ENCODE measurements at regions not wholly inside any gene's neighbourhood (a gene's known extent, or its start where the extent isn't known, plus 50 kb on each side); places are given as distances from the start of the nearest gene placed in this dataset.
"Not testable (repeated sequence)": the region's sequence is repeated elsewhere in the genome, so short reads cannot be mapped to it uniquely, and the experiment has no call there.

GRCh38 chr5:129163810-129164378 is 69.3 kb downstream of the ISOC1 start:
- no peak for DNase-seq

GRCh38 chr5:129170050-129170449 is 75.5 kb downstream of the ISOC1 start:
- no peak for DNase-seq

- DNase-seq: no peak
Measured at GRCh38 chr5:129171194-129171944, 76.8 kb downstream of the ISOC1 start.

- peak; percentile 3 for DNase-seq
Measured at GRCh38 chr5:129172580-129172979, 78.0 kb downstream of the ISOC1 start.

- DNase-seq: no peak
Measured at GRCh38 chr5:129173771-129174170, 79.2 kb downstream of the ISOC1 start.

GRCh38 chr5:129174480-129174879 is 79.9 kb downstream of the ISOC1 start:
- no peak for DNase-seq

- no peak for DNase-seq
Measured at GRCh38 chr5:129177451-129177850, 82.9 kb downstream of the ISOC1 start.

GRCh38 chr5:129199308-129199707 is 104.8 kb downstream of the ISOC1 start:
- DNase-seq: peak; percentile 57

GRCh38 chr5:129204525-129204924 is 110.0 kb downstream of the ISOC1 start:
- no peak for DNase-seq

GRCh38 chr5:129216001-129216400 is 121.5 kb downstream of the ISOC1 start:
- DNase-seq: no peak

- no peak for DNase-seq
Measured at GRCh38 chr5:129217179-129217578, 122.6 kb downstream of the ISOC1 start.

- no peak for DNase-seq
Measured at GRCh38 chr5:129223178-129223577, 128.6 kb downstream of the ISOC1 start.

- no peak for DNase-seq
Measured at GRCh38 chr5:129228577-129228976, 134.0 kb downstream of the ISOC1 start.

GRCh38 chr5:129241755-129242154 is 147.2 kb downstream of the ISOC1 start:
- DNase-seq: no peak

- DNase-seq: no peak
Measured at GRCh38 chr5:129243039-129243438, 148.5 kb downstream of the ISOC1 start.

GRCh38 chr5:129244478-129244877 is 149.9 kb downstream of the ISOC1 start:
- no peak for DNase-seq

GRCh38 chr5:129245489-129245888 is 150.9 kb downstream of the ISOC1 start:
- DNase-seq: no peak

GRCh38 chr5:129246088-129246487 is 151.5 kb downstream of the ISOC1 start:
- DNase-seq: no peak

GRCh38 chr5:129249886-129250285 is 155.3 kb downstream of the ISOC1 start:
- no peak for DNase-seq

- peak; percentile 51 for DNase-seq
Measured at GRCh38 chr5:129271308-129271707, 176.8 kb downstream of the ISOC1 start.

GRCh38 chr5:129284010-129284409 is 176.1 kb upstream of the ADAMTS19 start:
- no peak for DNase-seq

- DNase-seq: not testable (repeated sequence)
Measured at GRCh38 chr5:129294216-129294615, 165.9 kb upstream of the ADAMTS19 start.

- peak; percentile 18 for DNase-seq
Measured at GRCh38 chr5:129306725-129307124, 153.4 kb upstream of the ADAMTS19 start.

- DNase-seq: no peak
Measured at GRCh38 chr5:129322968-129323367, 137.1 kb upstream of the ADAMTS19 start.

GRCh38 chr5:129341306-129341705 is 118.8 kb upstream of the ADAMTS19 start:
- no peak for DNase-seq

Data from NCI-H82 (cell line).